Gastrocnemius medialis (tissue), 4 donors: ENCODE measurements at regions not wholly inside any gene's neighbourhood (a gene's known extent, or its start where the extent isn't known, plus 50 kb on each side); places are given as distances from the start of the nearest gene placed in this dataset.

Source experiments
- ATAC-seq, 2 donors: fragments of 150-250 bp; one replicate each; pipeline ENCODE4 v1.9.1; 2016
- DNase-seq, 2 donors: peaks; one replicate each; pipeline ENCODE4 v3.0.0-alpha.2; 2019
- H3K27ac ChIP-seq, 4 donors: fragments of 200-600 bp; sonication (generic); 1 replicate in 1 of 4; 2 replicates in 3 of 4; pipeline ENCODE4 v1.5.1; 2016 to 2018; ENCODE audit warnings: mild to moderate bottlenecking in 2 of 4, moderate library complexity in 1 of 4
- H3K27me3 ChIP-seq, 3 donors: fragments of 200-600 bp; sonication (generic) in 2 of 3; 1 replicate in 1 of 3; 2 replicates in 2 of 3; pipeline versions ENCODE4 v1.5.1 to v1.6.0; 2016 to 2019; ENCODE audit warnings: mild to moderate bottlenecking in 1 of 3, moderate library complexity in 1 of 3
- H3K36me3 ChIP-seq, 2 donors: fragments of 200-600 bp; sonication (generic) in 1 of 2; one replicate each; pipeline ENCODE4 v1.5.1; 2017 to 2018
- H3K4me1 ChIP-seq, 2 donors: fragments of 200-600 bp; sonication (generic) in 1 of 2; one replicate each; pipeline ENCODE4 v1.5.1; 2016 to 2017; ENCODE audit warnings: mild to moderate bottlenecking in 2 of 2
- H3K4me3 ChIP-seq, 4 donors: fragments of 200-600 bp; sonication (generic) in 3 of 4; 1 replicate in 1 of 4; 2 replicates in 3 of 4; pipeline ENCODE4 v1.5.1; 2016 to 2019; ENCODE audit warnings: mild to moderate bottlenecking in 2 of 4
- H3K9me3 ChIP-seq, 3 donors: fragments of 200-600 bp; sonication (generic) in 2 of 3; 1 replicate in 1 of 3; 2 replicates in 2 of 3; pipeline ENCODE4 v1.5.1; 2016 to 2019
- CTCF ChIP-seq, 5 experiments: fragments of 450-650 bp in 3 of 5; fragments of 200-600 bp in 2 of 5; sonication (generic) in 2 of 5; IDR thresholded peaks in 4 of 5; conservative IDR thresholded peaks in 1 of 5; 1 replicate in 4 of 5; 2 replicates in 1 of 5; pipeline ENCODE4 v1.5.1; 2016 to 2019; ENCODE audit warnings: antibody characterized with exemption in 5 of 5, mild to moderate bottlenecking in 3 of 5, moderate library complexity in 3 of 5
- POLR2A ChIP-seq, 2 donors: fragments of 450-650 bp; IDR thresholded peaks; one replicate each; pipeline ENCODE4 v1.6.1; 2017; ENCODE audit warnings: antibody characterized with exemption in 2 of 2, mild to moderate bottlenecking in 2 of 2, moderate library complexity in 2 of 2
- in situ Hi-C, 4 donors: fragments of 200-750 bp; cut with MboI; loops; one replicate each; pipeline versions ENCODE4 v1.15.0 to v1.8.0; 2017; ENCODE audit warnings: low sequenced_read_pairs in 4 of 4
- intact Hi-C: fragments of 100-400 bp; cut with DNase I; formaldehyde crosslinking; loops from one replicate; pipeline ENCODE4 v1.15.1; 2023; ENCODE audit warnings: low total_unique reads

DNA sequence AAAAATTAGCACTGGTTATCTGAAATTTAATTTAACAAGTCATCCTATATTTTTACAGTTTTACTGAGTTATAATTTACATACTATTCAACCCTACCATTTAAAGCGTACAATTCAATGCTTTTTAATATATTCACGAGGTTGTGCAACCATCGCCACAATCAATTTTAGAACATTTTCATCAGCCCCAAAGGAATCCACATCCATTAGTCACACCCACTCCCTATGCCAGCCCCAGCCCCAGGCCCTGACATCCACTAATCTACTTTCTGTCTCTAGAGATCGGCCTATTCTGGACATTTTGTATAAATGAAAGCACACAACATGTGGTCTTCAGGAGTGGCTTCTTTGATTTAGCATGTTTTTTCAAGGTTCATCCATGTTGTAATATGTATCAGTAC, 134.7 kb downstream of the PSMG1 start:
- no peak for ATAC-seq
- Histone ChIP-seq H3K36me3 (no peaks in the 10 kb centered on the region), H3K27ac (no peak overlapping the region), H3K4me3 (no peak overlapping the region), H3K4me1 (peaks cover 3 to 6% of the 10 kb centered on the region in 2 donors), H3K27me3 (no peaks in the 10 kb centered on the region), H3K9me3 (no peaks in the 10 kb centered on the region)
- no peak for DNase-seq
- in situ Hi-C loops (no loop called here), intact Hi-C loops (no loop called here)
- no peak for TF ChIP-seq POLR2A (IDR thresholded peaks at IDR 0.05)
- no peak for TF ChIP-seq CTCF (IDR thresholded peaks at IDR 0.05 in 4 of 5, conservative IDR thresholded peaks at IDR 0.05 in 1 of 5)

DNA sequence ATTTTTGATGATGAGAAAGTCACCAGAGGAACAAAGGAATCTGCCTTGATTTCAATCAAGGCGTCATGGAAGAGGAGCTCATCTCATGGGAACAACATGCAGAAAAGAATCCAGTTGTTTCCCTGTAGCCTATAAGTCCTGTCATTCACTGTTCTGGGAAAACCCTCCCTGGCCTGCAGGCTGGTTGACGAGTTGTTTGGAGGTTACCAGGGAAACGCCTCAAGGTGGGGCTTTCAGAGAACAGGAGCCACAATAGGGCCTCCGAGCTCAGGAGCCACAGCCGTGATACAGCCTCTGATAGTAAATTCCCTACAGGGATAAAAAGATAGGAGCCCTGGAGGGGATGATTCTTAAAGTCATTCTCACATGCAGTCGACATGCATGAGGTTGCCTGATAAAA, 135.2 kb downstream of the PSMG1 start:
- intact Hi-C loops = no loop called here
- Histone ChIP-seq H3K27ac (no peak overlapping the region), H3K4me1 (peaks cover 3 to 6% of the 10 kb centered on the region in 2 donors), H3K36me3 (no peaks in the 10 kb centered on the region), H3K27me3 (no peaks in the 10 kb centered on the region), H3K4me3 (no peak overlapping the region), H3K9me3 (no peaks in the 10 kb centered on the region)
- in situ Hi-C loops = no loop called here
- ATAC-seq (no peak), DNase-seq (no peak)
- TF ChIP-seq POLR2A (IDR thresholded peaks at IDR 0.05) (no peak), CTCF (IDR thresholded peaks at IDR 0.05 in 4 of 5, conservative IDR thresholded peaks at IDR 0.05 in 1 of 5) (no peak)

DNA sequence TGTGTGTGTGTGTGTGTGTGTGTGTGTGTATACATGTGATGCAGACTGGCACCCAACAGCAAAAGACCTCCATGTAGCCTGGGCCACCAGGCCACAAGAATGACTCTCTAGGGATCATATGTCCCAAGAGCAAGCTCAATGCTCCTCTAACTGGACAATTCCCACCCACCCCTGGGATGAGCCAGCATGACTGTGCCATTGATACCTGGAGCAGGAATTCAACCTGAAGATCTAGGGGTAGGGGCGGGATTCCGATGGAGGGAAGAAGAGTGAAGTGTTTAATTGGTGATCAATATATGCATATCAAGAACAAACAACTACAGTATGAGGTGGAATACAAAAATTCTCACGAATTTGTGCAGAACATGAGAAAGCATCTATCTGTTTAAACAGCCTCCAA, 136.2 kb downstream of the PSMG1 start:
- no peak for TF ChIP-seq CTCF (IDR thresholded peaks at IDR 0.05 in 4 of 5, conservative IDR thresholded peaks at IDR 0.05 in 1 of 5)
- no peak for TF ChIP-seq POLR2A (IDR thresholded peaks at IDR 0.05)
- H3K4me3 ChIP-seq = no peak overlapping the region
- no peak overlapping the region for H3K27ac ChIP-seq
- intact Hi-C loops = no loop called here
- in situ Hi-C loops = no loop called here
- no peaks in the 10 kb centered on the region for H3K27me3 ChIP-seq
- ATAC-seq (no peak), DNase-seq (no peak)
- H3K4me1 ChIP-seq = peaks cover 5 to 8% of the 10 kb centered on the region in 2 donors
- H3K9me3 ChIP-seq = no peaks in the 10 kb centered on the region
- no peaks in the 10 kb centered on the region for H3K36me3 ChIP-seq

- Histone ChIP-seq H3K4me1 (peaks cover 12 to 14% of the 10 kb centered on the region in 2 donors), H3K27ac (no peak overlapping the region), H3K36me3 (no peaks in the 10 kb centered on the region), H3K4me3 (no peak overlapping the region), H3K9me3 (no peaks in the 10 kb centered on the region), H3K27me3 (no peaks in the 10 kb centered on the region)
- in situ Hi-C loops = no loop called here
- no peak for DNase-seq
- intact Hi-C loops = no loop called here
- no peak for ATAC-seq
- TF ChIP-seq CTCF (IDR thresholded peaks at IDR 0.05 in 4 of 5, conservative IDR thresholded peaks at IDR 0.05 in 1 of 5) (no peak), POLR2A (IDR thresholded peaks at IDR 0.05) (no peak)
Observed at GRCh38 chr21:39046236-39046916, 136.9 kb downstream of the PSMG1 start.

DNA sequence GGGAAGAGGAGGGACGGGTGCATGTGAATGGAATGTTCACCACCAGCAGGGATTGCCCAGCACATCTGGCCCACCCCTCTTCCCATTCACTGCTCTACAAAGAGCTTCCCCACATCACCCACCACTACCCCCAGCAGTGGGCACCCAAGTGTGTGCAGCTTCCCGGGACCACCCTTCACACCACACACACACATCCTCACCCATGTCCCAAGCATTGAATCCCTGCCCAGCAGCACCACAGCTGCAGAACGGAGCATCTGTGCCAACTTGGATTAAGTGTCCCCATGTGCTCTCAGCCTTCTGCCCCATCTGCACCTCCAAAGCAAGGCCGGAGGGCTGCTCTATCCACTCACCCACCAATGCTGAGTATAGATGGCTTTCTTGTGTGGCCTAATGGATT, 141.4 kb downstream of the PSMG1 start:
- in situ Hi-C loops = no loop called here
- Histone ChIP-seq H3K9me3 (no peaks in the 10 kb centered on the region), H3K4me3 (no peak overlapping the region), H3K27me3 (no peaks in the 10 kb centered on the region), H3K4me1 (peaks cover 10 to 23% of the 10 kb centered on the region in 2 donors), H3K36me3 (no peaks in the 10 kb centered on the region), H3K27ac (peak overlapping the region; percentile 49 to 75 (median 62))
- peak; percentile 30 to 60 for DNase-seq
- intact Hi-C loops = no loop called here
- TF ChIP-seq POLR2A (IDR thresholded peaks at IDR 0.05) (no peak), CTCF (IDR thresholded peaks at IDR 0.05 in 4 of 5, conservative IDR thresholded peaks at IDR 0.05 in 1 of 5) (no peak)
- peak; percentile 73 to 91 for ATAC-seq
